GM13976 (cell line): ENCODE measurements at regions not wholly inside any gene's neighbourhood (a gene's known extent, or its start where the extent isn't known, plus 50 kb on each side); places are given as distances from the start of the nearest gene placed in this dataset.
A peak's percentile ranks its signal among the peaks of the same experiment; 100 is the strongest.

Source experiments
- DNase-seq: peaks from one replicate; pipeline ENCODE4 v3.0.0; 2012; ENCODE audit warnings: low spot score
- in situ Hi-C: fragments of 300-500 bp; cut with MboI; formaldehyde crosslinking; loops from one replicate; pipeline ENCODE4 v1.12.0; 2022; ENCODE audit warnings: low sequenced_read_pairs, mixed read lengths, inconsistent platforms; ENCODE audit not compliant: unreplicated experiment
- TF ChIP-seq, protein P1 (sequence below): IDR thresholded peaks from 2 replicates; pipeline ENCODE4 v1.5.1; 2012; ENCODE audit warnings: borderline replicate concordance, mild to moderate bottlenecking; ENCODE audit not compliant: insufficient read depth; ENCODE audit errors: extremely low read depth, missing control alignments, control extremely low read depth

DNA sequence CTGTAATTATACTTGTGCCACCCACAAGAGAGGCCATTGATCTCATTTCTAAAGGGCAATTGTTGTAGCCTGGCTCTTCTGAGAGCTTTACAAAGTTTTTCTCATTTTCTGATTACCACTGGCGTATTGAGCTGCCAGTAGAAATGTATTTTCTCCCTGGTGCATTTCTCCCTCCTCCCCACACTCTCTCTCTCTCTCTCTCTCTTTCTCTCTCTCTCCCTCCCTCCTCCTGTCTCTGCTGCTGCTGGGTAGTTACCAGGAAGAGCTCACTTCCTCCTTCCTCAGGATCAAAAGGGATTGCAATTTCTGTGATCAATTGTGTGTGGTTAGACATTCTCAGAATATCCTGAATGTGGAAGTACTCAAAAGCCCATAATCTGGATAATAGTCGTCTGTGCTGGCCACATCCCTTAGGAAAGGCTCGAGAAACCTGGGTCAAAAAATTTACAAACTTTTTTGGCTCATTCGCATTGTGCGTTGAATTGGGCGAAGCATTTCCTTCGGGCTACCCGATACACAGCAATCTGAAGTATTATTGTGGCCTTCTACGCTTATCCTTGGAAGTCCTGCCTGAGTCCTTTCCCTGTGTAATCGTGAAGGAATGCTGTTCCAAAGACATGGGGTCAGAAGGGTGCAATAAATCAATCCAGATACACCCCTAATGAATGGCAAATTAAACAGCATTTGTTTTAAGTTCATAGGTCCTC, 254.8 kb downstream of the MSRB3 start:
- TF ChIP-seq, protein P1, sequence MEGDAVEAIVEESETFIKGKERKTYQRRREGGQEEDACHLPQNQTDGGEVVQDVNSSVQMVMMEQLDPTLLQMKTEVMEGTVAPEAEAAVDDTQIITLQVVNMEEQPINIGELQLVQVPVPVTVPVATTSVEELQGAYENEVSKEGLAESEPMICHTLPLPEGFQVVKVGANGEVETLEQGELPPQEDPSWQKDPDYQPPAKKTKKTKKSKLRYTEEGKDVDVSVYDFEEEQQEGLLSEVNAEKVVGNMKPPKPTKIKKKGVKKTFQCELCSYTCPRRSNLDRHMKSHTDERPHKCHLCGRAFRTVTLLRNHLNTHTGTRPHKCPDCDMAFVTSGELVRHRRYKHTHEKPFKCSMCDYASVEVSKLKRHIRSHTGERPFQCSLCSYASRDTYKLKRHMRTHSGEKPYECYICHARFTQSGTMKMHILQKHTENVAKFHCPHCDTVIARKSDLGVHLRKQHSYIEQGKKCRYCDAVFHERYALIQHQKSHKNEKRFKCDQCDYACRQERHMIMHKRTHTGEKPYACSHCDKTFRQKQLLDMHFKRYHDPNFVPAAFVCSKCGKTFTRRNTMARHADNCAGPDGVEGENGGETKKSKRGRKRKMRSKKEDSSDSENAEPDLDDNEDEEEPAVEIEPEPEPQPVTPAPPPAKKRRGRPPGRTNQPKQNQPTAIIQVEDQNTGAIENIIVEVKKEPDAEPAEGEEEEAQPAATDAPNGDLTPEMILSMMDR: no peak
- in situ Hi-C loops: no loop called here
- no peak for DNase-seq

DNA sequence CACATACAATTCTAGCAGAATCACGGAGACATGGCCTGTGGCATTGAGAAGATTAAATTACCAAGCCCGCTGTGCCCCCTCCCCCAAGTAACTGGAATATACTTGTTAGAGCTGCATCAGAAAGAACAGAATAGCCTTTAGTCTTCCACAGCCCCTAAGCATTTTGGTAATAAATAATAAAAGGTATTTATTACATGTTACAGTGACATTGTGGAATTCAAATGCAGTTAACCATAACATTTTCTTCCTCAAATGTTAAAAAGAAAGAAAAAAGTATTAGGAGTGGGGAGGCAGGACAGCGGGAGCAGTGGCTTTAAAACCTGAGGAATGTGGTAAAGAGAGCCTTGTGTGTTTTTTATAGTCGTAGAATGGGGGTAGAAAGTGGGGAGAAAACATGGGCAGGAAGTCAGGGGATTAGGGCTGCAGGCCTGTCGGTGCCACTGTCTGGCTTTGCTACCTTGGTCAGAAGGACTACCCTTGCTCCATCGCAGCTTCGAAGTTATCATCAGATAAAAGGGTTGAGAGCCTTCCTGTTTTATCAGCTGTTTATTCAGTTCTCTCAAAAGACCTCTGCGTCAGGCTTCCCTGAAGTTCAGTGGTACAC, 255.9 kb downstream of the MSRB3 start:
- in situ Hi-C loops: no loop called here
- TF ChIP-seq, protein P1: no peak
- DNase-seq: no peak

DNA sequence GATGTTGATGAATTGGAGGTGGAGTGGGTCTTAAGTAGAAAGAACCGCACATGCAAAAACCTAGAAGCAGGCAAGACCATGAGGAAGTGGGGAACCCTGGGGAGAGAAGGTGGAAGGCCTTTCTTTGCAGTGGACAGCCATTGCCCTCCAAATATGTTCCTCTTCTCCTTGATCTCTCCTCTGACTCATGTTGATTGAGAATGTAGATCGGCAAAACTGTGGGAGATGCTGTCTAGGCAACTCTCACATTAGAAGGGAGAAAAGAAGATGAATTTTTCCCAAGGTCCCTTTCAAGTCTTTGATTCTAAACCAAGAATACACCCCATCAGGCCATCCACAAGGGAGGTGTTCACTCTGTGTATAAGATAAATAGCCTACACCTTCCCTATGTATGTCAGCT, 257.5 kb downstream of the MSRB3 start:
- in situ Hi-C loops: no loop called here
- TF ChIP-seq, protein P1: no peak
- DNase-seq: no peak

DNA sequence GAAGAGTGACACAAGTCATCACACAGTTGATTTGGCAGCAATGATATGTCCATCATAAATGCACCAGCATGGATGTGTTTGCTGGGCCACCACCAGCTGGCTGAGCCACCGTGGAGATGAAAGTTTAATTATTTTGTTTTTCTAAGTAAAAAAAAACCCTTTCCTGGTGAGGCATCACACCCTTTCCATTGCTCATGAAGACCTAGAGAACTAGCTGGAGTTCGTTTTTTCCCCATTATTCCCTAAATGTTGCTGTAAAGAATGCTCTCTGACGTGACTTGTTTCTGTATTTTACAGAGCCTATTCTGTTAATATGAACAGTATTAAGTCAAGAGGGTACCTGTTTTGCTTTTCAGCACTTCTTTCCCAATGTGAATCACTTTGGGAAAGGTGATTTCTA, 257.9 kb downstream of the MSRB3 start:
- no peak for DNase-seq
- in situ Hi-C loops: no loop called here
- TF ChIP-seq, protein P1: no peak

DNA sequence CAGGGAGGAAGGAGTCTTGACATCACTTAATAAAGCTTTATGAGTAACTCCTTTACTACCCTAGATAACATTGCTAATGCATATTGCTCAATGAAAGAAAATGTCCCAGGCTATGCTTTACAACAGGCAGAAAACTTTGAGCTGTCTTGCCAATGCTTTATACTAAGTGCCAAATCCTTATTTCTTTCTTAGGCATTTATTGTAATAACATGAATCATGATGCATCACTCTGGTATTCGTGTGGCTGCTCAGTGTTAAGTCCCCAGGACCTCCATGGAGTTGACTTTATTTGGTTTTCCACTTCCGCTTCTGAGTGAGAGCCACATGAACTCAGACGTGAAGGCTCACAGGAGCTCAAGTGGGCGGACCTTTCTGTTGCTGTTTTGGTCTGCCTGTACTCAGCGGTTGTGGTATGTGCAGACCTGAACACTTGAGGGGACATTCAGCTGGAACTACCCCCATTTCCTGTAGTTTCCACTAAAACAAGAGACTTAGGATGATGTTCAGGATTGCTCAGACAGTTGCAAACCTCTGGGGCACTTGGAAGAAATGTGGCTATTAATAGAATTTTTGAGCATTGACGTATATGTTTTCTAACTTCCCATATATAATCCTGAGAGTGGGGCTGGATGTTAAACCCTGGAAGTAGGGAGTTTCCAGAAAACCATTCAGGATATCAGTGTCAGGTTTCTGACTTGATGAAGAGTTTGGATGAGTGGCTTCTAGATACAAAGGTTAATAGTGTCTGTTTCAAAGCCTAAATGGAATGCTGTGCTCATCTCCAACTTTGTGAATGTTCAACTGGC, 258.6 kb downstream of the MSRB3 start:
- in situ Hi-C loops: no loop called here
- TF ChIP-seq, protein P1: no peak
- DNase-seq: peak; percentile 7

DNA sequence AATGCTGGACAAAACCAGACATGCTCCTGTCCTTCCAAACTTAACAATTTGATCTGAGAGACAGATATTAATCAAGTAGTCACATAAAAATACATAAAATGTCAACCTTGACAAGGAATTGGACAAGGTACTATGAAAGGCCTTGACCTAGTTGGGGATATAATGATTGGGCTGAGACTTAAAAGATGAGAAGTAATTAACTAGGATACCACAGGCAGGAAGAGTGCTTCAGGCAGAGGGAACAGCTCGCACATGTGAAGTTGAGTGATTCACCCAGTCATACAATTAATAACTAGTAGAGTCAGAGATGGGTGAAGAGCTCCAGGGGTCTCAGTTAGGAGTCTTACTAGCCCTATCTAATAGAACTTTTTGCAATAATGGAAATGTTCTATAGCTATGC, 259.5 kb downstream of the MSRB3 start:
- DNase-seq: no peak
- in situ Hi-C loops: no loop called here
- TF ChIP-seq, protein P1: no peak
